Activated T-cell treated with anti-CD3 and anti-CD28 coated beads, Interleukin-2, amount 50 U/mL, for 4 hours (primary cell): ENCODE measurements at regions not wholly inside any gene's neighbourhood (a gene's known extent, or its start where the extent isn't known, plus 50 kb on each side); places are given as distances from the start of the nearest gene placed in this dataset.

Experiments used
- ATAC-seq, 2 donors: fragments of 200-7000 bp; cut with Tn5 transposase; one replicate each; pipeline ENCODE4 v1.10.0; 2021
- DNase-seq: peaks from one replicate; pipeline ENCODE4 v3.0.0-alpha.2; 2020
- H3K27me3 Mint-ChIP-seq: one replicate; pipeline ENCODE4 v1.8.0; 2021; ENCODE audit warnings: low read depth, mixed read lengths
- H3K36me3 Mint-ChIP-seq: one replicate; pipeline ENCODE4 v1.8.0; 2022; ENCODE audit warnings: mixed read lengths; ENCODE audit not compliant: insufficient read depth
- H3K4me1 Mint-ChIP-seq: one replicate; pipeline ENCODE4 v1.8.0; 2021; ENCODE audit warnings: low read depth, mixed read lengths
- H3K4me3 Mint-ChIP-seq: one replicate; pipeline ENCODE4 v1.8.0; 2021; ENCODE audit warnings: mild to moderate bottlenecking, moderate library complexity, mixed read lengths
- H3K9me3 Mint-ChIP-seq: one replicate; pipeline ENCODE4 v1.8.0; 2021; ENCODE audit warnings: mixed read lengths

DNA sequence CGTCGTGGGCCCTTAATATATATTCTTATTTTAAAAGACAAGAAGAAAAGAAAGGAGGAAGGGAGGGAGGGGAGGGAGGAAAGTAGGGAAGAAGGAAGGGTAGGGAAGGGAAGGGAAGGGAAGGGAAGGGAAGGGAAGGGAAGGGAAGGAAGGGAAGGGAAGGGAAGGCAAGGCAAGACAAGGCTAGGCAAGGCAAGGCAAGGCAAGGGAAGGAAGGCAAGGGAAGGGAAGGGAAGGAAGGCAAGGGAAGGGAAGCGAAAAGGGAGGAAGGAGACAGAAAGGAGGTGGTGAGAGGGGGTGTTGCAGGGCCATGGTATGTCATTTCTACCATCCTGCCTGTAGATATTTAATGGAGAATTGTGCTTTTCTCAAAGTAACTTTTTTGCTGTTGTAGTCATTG, 83.9 kb upstream of the BTBD3 start:
- Mint-ChIP-seq H3K4me1 (no peaks in the 10 kb centered on the region), H3K4me3 (no peak overlapping the region), H3K36me3 (no peaks in the 10 kb centered on the region), H3K27me3 (no peaks in the 10 kb centered on the region), H3K9me3 (peaks cover 3% of the 10 kb centered on the region)
- DNase-seq (no peak), ATAC-seq (no peak)

DNA sequence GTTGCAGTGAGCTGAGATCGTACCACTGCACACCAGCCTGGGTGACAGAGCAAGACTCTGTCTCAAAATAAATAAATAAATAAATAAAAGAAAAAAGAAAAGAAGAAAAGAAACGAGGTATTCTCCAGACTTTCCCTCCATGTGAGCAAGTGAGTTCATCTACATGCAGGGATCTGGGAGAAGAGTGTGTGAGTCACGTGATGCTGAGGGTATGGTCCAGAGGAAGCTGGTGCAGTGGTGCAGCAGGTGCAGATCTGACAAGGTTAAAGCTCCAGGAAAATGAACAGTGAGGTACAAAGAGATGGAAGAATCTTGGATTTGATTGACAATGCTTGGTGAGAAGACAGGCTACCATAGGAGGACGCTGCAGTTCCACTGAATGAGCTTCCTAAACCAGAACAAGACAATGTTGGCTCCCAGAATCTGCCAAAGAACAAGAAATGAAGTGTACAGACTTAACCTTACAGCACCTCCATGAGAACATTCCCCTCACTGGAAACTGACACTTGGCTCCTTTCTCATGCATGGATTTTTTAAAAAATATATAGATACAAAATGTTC, 79.5 kb upstream of the BTBD3 start:
- H3K27me3 Mint-ChIP-seq = no peaks in the 10 kb centered on the region
- peaks cover 15% of the 10 kb centered on the region for H3K9me3 Mint-ChIP-seq
- no peak for DNase-seq
- H3K4me3 Mint-ChIP-seq = no peak overlapping the region
- no peak for ATAC-seq
- no peaks in the 10 kb centered on the region for H3K36me3 Mint-ChIP-seq
- no peaks in the 10 kb centered on the region for H3K4me1 Mint-ChIP-seq

GRCh38 chr20:11841972-11842461, 75.7 kb upstream of the BTBD3 start:
- no peak for DNase-seq
- Mint-ChIP-seq H3K4me1 (no peaks in the 10 kb centered on the region), H3K36me3 (no peaks in the 10 kb centered on the region), H3K4me3 (no peak overlapping the region), H3K27me3 (no peaks in the 10 kb centered on the region), H3K9me3 (peaks cover 27% of the 10 kb centered on the region)
- no peak for ATAC-seq

DNA sequence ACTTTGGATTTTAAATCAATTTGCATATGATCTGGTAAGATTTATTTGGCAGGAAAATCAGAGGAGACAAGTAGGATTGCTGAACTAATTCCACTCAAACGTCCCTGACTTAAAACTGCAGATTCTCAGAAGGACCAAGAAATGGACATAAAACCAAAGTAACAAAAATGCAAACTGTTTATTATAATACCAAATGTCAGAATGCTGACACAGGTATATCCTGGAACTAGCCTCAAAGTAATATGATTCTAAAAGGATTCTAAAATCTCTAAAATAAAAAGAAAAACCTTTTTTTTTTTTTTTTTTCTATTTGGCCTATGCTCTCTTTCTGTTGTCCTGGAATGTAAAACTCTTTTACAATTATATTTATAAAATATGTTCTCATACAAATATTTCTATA, 74.4 kb upstream of the BTBD3 start:
- Mint-ChIP-seq H3K27me3 (no peaks in the 10 kb centered on the region), H3K4me3 (no peak overlapping the region), H3K4me1 (no peaks in the 10 kb centered on the region), H3K36me3 (no peaks in the 10 kb centered on the region), H3K9me3 (peaks cover 27% of the 10 kb centered on the region)
- no peak for DNase-seq
- no peak for ATAC-seq

- H3K9me3 Mint-ChIP-seq = peaks cover 27% of the 10 kb centered on the region
- H3K36me3 Mint-ChIP-seq = no peaks in the 10 kb centered on the region
- no peaks in the 10 kb centered on the region for H3K27me3 Mint-ChIP-seq
- DNase-seq (no peak), ATAC-seq (no peak)
- no peaks in the 10 kb centered on the region for H3K4me1 Mint-ChIP-seq
- H3K4me3 Mint-ChIP-seq = no peak overlapping the region
These were observed 73.0 kb upstream of the BTBD3 start for GRCh38 chr20:11844691-11845090.

DNA sequence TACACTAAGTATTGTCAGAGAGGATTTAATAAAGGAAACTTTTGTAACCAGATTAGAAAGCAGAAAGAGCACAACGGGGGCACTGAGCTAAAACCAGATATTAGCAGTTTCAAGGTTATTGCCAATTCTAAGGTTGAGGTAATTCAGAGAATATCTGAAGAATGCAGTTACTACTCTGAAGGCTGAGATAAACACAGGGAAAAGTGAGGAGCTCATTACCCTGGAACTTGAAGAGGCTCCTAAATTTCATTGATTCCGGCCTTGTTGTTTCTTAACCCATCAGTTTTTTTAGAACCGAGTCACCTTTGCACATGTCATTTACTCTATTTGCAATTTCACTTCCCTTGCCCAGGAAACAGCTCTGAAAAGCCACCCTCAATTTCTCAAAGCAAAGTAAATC, 72.4 kb upstream of the BTBD3 start:
- no peaks in the 10 kb centered on the region for H3K27me3 Mint-ChIP-seq
- no peak overlapping the region for H3K4me3 Mint-ChIP-seq
- H3K4me1 Mint-ChIP-seq = no peaks in the 10 kb centered on the region
- H3K9me3 Mint-ChIP-seq = peaks cover 27% of the 10 kb centered on the region
- ATAC-seq (no peak), DNase-seq (no peak)
- H3K36me3 Mint-ChIP-seq = no peaks in the 10 kb centered on the region

GRCh38 chr20:11846131-11846530, 71.6 kb upstream of the BTBD3 start:
- ATAC-seq (no peak), DNase-seq (no peak)
- Mint-ChIP-seq H3K4me3 (no peak overlapping the region), H3K36me3 (no peaks in the 10 kb centered on the region), H3K4me1 (no peaks in the 10 kb centered on the region), H3K27me3 (no peaks in the 10 kb centered on the region), H3K9me3 (peaks cover 22% of the 10 kb centered on the region)

GRCh38 chr20:11847827-11848226, 69.9 kb upstream of the BTBD3 start:
- no peak overlapping the region for H3K4me3 Mint-ChIP-seq
- DNase-seq (no peak), ATAC-seq (no peak)
- no peaks in the 10 kb centered on the region for H3K27me3 Mint-ChIP-seq
- no peaks in the 10 kb centered on the region for H3K36me3 Mint-ChIP-seq
- H3K9me3 Mint-ChIP-seq = peaks cover 15% of the 10 kb centered on the region
- no peaks in the 10 kb centered on the region for H3K4me1 Mint-ChIP-seq

- Mint-ChIP-seq H3K4me3 (no peak overlapping the region), H3K4me1 (no peaks in the 10 kb centered on the region), H3K9me3 (peaks cover 7% of the 10 kb centered on the region), H3K36me3 (no peaks in the 10 kb centered on the region), H3K27me3 (no peaks in the 10 kb centered on the region)
- ATAC-seq (no peak), DNase-seq (no peak)
These were observed 68.3 kb upstream of the BTBD3 start for GRCh38 chr20:11849270-11849915.

DNA sequence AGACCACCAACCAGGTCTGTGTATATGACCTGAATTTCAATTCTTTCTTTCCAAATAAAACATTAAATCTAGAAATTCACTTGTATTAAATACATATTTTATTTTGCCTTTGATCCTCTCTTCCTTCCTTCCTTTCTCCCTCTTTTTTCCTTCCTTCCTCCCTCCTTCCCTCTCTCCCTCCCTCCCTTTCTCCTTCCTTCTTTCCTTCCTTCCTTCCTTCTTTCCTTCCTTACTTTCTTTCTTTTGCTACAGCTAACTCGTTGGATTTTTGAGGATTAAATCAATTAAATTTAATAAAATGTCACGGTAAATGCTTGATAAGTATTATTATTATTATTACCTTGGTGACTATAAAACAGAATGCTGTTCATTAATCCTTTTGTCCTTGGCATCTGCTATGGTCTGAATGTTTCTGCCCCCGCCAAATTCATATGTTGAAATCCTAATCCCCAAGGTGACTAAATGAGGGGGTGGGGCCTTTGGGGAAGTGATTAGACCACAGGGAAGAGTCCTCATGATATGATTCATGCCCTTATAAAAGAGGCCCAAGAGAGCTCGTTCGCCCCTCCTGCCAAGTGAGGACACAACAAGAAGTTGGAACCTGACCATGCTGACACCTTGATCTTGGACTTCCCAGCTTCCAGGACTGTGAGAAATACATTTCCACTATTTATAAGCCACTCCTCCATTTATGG, 67.6 kb upstream of the BTBD3 start:
- Mint-ChIP-seq H3K27me3 (no peaks in the 10 kb centered on the region), H3K36me3 (no peaks in the 10 kb centered on the region), H3K4me1 (no peaks in the 10 kb centered on the region), H3K4me3 (no peak overlapping the region), H3K9me3 (peaks cover 6% of the 10 kb centered on the region)
- no peak for DNase-seq
- ATAC-seq = no peak

- peaks cover 13% of the 10 kb centered on the region for H3K9me3 Mint-ChIP-seq
These were observed 66.8 kb upstream of the BTBD3 start for GRCh38 chr20:11850901-11851300.

GRCh38 chr20:11851646-11852045, 66.0 kb upstream of the BTBD3 start:
- Mint-ChIP-seq H3K4me1 (no peaks in the 10 kb centered on the region), H3K27me3 (no peaks in the 10 kb centered on the region), H3K9me3 (peaks cover 9% of the 10 kb centered on the region), H3K4me3 (no peak overlapping the region), H3K36me3 (no peaks in the 10 kb centered on the region)
- DNase-seq (no peak), ATAC-seq (no peak)

More at GRCh38 chr20:11850901-11851300, 66.8 kb upstream of the BTBD3 start:
- Mint-ChIP-seq H3K4me1 (no peaks in the 10 kb centered on the region), H3K4me3 (no peak overlapping the region), H3K36me3 (no peaks in the 10 kb centered on the region), H3K27me3 (no peaks in the 10 kb centered on the region)
- DNase-seq (no peak), ATAC-seq (no peak)

DNA sequence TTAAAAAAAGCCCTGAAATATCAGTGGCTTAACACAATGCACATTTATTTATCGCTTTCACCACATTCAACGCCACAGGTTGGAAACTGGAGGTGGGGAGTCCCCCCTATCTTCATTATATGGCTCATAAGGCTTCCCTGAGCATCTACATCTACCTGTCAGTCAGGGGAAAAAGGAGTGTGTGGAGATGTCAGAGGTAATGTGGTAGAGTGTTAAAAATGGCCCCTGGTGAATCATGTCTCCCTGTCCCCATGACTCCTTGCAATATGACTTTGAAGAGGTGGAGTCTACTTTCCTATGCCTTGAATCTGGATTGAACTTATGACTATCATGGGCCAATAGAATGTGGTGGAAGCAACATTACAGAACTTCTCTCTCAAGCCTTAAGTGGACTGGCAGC, 65.5 kb upstream of the BTBD3 start:
- H3K9me3 Mint-ChIP-seq = peaks cover 8% of the 10 kb centered on the region
- H3K4me1 Mint-ChIP-seq = no peaks in the 10 kb centered on the region
- no peaks in the 10 kb centered on the region for H3K27me3 Mint-ChIP-seq
- no peak overlapping the region for H3K4me3 Mint-ChIP-seq
- H3K36me3 Mint-ChIP-seq = no peaks in the 10 kb centered on the region
- no peak for DNase-seq
- no peak for ATAC-seq

GRCh38 chr20:11852811-11853210, 64.9 kb upstream of the BTBD3 start:
- no peak for ATAC-seq
- Mint-ChIP-seq H3K27me3 (no peaks in the 10 kb centered on the region), H3K36me3 (no peaks in the 10 kb centered on the region), H3K4me1 (no peaks in the 10 kb centered on the region), H3K4me3 (no peak overlapping the region), H3K9me3 (peaks cover 8% of the 10 kb centered on the region)
- no peak for DNase-seq

DNA sequence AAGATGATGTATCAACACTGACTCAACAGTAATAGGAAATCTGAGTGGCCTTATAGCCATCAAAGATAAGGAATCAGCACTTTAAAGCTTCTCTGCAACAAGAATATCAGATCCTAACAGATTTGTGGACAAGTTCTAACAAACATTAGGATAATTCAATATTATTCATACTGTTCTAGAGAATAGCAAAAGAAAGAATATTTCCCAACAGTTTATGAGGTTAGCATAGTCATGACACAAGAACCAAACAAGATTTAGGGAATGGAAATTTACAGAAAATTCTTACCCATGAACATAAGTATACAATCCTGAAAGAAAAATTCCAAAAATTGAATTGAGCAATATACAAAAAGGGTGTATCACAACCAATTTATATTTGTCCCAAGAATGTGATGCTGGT, 64.3 kb upstream of the BTBD3 start:
- Mint-ChIP-seq H3K4me3 (no peak overlapping the region), H3K27me3 (no peaks in the 10 kb centered on the region), H3K4me1 (no peaks in the 10 kb centered on the region), H3K36me3 (no peaks in the 10 kb centered on the region), H3K9me3 (peaks cover 8% of the 10 kb centered on the region)
- DNase-seq = no peak
- ATAC-seq = no peak
